Globus pallidus (tissue), 1 donor: ENCODE measurements at regions not wholly inside any gene's neighbourhood (a gene's known extent, or its start where the extent isn't known, plus 50 kb on each side); places are given as distances from the start of the nearest gene placed in this dataset.

ENCODE experiments used
- DNase-seq: peaks from one replicate; pipeline ENCODE4 v3.0.0-alpha.2; 2015; ENCODE audit warnings: low spot score

- DNase-seq, result no peak
Observed at GRCh38 chr3:30945291-30945690, 50.8 kb upstream of the GADL1 start.

- no peak for DNase-seq
Observed at GRCh38 chr3:30948426-30948825, 54.0 kb upstream of the GADL1 start.

GRCh38 chr3:30951826-30952225, 57.4 kb upstream of the GADL1 start:
- no peak for DNase-seq

- no peak for DNase-seq
Observed at GRCh38 chr3:30952786-30953185, 58.3 kb upstream of the GADL1 start.

DNA sequence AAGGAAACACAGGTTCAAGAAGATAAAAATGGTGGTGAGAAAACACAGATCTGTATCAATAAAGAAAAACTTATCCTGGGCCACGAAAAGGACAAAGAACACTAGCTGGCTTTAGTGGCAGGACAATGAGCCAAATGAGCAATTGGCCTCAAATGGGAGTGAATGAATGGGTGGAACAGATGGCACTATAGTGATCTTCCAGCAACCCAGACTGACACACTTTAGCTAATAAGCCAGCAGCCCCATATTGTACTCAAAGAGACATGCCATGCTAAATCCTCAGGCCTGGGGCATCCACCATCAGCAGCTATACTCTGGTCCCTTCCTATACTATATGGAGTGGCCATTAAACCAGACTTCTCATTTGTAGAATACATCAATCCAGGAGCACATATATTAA, 60.0 kb upstream of the GADL1 start:
- DNase-seq, result no peak

- no peak for DNase-seq
Observed at GRCh38 chr3:30962084-30962483, 67.6 kb upstream of the GADL1 start.

GRCh38 chr3:30962493-30962892, 68.0 kb upstream of the GADL1 start:
- DNase-seq, result no peak

DNA sequence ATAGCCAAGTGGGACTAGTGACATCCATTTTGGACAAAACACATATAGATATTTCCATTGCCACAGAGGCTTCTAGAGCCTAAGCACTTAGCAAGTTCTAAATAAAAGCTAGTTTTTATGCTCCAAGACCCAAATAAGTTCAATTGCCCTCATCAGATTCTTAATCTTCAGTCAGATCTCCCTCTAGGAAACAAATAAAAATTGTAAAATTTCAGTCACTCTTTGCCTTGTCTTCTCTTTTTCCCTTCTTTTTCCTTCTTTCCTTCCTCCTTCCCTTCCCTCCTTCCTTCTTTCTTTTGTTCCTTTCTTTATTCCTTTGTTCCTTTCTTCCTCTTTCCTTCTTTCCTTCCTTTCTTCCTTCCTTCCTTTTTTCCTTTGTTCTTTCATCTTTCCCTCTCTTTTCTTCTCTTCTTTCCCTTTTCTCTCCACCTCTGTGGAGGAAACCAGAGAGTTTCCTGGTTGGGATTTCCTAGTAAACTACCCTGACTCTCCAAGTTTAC, 68.8 kb upstream of the GADL1 start:
- DNase-seq, result no peak

- no peak for DNase-seq
Observed at GRCh38 chr3:30964612-30965011, 70.2 kb upstream of the GADL1 start.

GRCh38 chr3:30966896-30967295, 72.4 kb upstream of the GADL1 start:
- DNase-seq, result no peak

DNA sequence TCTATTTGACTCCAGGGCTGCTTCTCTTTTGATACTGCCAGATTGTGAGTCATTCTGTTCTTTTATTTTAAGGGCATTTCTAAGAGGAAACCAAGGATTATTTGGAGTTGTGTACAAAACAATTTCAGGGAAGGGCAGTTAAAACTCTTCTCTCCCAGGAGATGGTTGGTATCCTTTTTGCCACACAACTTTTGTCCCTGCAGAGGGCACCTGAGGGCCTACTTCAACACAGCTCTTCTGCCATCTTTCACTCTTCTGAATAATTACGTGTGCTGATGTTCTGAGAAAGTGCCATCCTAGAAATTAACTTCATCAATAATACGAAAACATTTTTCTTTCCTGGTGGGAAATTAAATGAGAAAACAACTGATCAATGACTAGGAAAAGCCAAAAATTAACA, 75.7 kb upstream of the GADL1 start:
- DNase-seq, result no peak

- no peak for DNase-seq
Observed at GRCh38 chr3:30972449-30972848, 78.0 kb upstream of the GADL1 start.

DNA sequence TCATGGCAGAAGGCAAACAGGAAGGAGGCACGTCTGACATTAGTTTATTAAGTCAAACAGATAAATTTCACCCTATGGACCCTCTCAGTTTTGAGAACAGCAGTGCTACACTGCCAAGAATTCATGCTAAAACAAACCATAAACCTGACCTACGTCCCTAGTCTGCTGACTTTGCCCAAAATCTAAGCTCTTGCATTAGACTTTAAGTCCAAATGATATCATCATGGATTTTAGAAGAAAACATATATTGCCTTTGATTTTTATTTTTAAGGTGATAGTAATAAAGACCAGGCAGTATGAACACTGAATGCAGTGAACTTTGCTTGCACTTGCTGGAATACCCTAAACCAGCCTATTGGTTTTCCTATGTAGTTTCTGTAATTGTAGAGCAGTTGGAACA, 79.6 kb upstream of the GADL1 start:
- no peak for DNase-seq

DNA sequence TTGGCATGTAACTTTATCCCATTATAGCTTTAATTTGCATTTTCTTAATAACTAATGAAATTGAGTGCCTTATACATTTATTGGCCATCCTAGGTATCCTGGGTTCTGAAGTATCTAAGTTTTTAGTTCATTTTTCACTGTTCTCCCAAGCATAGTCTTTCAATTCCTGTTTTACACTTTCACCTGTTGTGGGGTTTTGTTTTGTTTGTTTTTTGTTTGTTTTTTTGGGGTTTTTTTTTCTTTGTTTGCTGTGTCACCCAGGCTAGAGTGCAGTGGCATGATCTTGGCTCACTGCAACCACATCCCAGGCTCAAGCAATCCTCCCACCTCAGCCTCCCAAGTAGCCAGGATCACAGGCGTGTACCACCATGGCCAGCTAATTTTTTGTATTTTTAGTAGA, 83.1 kb upstream of the GADL1 start:
- no peak for DNase-seq

DNA sequence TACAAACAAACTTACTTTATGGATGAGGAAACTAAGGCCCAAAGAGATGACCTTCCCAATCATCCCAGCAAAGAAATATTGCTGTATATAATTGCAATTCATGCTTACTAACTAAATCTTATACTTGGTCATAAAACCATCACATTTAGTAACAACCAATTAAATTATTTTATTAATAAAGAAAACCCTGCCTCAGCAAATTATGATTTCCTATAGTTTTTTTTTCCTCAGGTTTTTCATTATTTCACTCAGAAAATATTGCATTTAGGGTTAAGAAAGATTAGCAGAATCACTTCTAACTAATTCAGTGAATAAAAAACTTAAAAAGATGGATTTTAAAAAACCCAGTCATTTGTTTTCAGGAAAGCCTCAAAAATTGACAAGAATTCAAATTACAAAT, 86.5 kb upstream of the GADL1 start:
- DNase-seq, result no peak

- DNase-seq, result no peak
Observed at GRCh38 chr3:30982416-30983075, 88.1 kb upstream of the GADL1 start.

DNA sequence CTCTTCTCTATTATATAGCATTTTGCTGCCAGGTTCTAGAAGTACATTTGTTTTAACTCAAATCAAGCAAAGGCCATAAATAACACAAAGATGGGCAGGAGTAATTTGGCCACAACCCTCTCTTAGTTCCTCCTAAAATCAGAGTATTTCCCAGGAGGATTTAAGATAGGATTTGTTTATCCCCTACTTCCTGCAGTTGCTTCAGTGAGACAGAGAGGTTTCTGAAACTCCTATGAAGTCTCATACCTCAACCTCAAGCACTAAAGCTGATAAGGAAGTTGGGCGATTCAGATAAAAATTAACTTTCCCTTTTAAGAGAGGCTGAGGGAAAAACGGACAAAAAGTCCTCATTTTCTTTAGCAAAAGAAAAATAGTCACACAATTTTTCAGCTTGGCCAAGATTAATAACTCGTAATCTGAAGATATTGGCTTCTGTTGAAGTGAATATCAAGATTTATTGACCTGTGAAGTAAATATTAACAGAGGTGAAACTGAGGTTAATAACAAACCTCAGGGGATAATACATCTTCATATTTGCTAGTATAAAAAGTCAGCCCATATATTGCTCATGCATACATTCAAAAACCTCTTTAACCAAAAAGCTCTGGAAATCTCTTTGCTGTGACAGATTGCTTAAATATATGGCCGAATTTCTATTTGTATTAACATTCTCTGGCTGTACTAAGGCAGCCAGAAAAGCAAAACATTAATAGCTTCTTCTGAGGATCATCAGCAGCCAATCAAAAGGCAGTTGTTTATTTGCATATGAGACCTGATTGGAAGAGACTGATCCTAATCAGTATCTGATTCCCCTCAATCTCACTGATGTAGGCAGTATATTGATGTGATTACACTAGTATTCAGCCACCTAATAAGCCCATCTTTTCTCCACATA, 90.6 kb upstream of the GADL1 start:
- DNase-seq, result no peak

GRCh38 chr3:30986551-30986950, 92.1 kb upstream of the GADL1 start:
- no peak for DNase-seq

DNA sequence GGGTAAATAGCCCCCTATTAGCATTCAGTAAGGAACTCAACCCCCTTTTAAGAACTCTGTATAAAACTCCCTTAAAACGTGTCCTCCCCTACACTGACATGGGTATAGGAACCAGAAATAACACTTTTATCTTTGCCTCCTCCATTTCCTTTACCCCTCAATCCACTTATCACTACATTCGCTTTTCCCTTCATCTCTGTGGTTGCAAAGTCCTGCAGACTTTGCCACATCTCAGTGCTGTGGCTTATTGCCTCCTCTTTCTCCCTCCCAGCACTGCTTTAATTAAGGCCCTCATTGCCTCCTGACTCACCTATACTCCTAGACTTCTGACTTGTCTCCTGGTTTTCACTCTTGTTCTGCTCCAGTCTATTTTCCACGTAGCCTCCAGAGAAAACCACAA, 94.3 kb upstream of the GADL1 start:
- no peak for DNase-seq

GRCh38 chr3:30989276-30990030, 95.0 kb upstream of the GADL1 start:
- no peak for DNase-seq

DNA sequence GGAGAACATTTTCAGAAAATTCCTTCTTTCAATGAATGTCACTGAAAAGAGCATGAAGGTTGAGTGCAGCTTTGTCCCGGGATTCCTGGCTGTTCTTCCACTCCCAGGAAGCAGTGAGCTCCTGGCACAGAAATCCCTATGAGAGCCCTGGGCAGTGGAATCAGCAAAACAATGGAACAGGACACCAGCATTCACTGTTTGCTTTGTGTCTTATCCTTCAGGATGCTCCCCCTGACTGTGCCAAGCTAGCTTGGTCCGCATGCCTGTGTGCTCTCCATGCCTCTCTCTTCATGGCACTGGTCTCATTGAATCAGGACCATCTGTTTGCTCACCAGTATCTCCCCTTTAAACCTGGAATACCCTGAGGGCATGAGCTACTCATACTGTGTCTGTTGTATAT, 102.0 kb upstream of the GADL1 start:
- no peak for DNase-seq

- DNase-seq, result no peak
Observed at GRCh38 chr3:31002730-31003129, 108.3 kb upstream of the GADL1 start.
